ENCODE measurements at regions not wholly inside any gene's neighbourhood (a gene's known extent, or its start where the extent isn't known, plus 50 kb on each side); places are given as distances from the start of the nearest gene placed in this dataset.

GRCh38 chr12:93290391-93290790 lies 87.3 kb upstream of the NUDT4 start:
- POLR2A ChIA-PET (ENCODE audit: partially characterized antibody): no interaction called here
- Histone ChIP-seq H4K8ac (ENCODE audit: extremely low read depth, insufficient read depth, low read length) (no peak overlapping the region), H2BK5ac (ENCODE audit: low read depth, low read length) (no peak overlapping the region), H2BK12ac (ENCODE audit: low read depth, low read length) (no peak overlapping the region), H3K4me1 (replicated peaks in 1 of 4; ENCODE audit: control insufficient read depth in 3 of 4, insufficient read depth in 4 of 4, low read length in 3 of 4) (no peaks in the 10 kb centered on the region), H4K91ac (replicated peaks; ENCODE audit: insufficient read length, low read length) (no peak overlapping the region), H2AK5ac (ENCODE audit: low read depth, low read length) (no peak overlapping the region), H3K79me1 (ENCODE audit: low read depth, low read length) (no peaks in the 10 kb centered on the region), H4K20me1 (replicated peaks in 1 of 2; ENCODE audit: control insufficient read depth in 1 of 2, insufficient read depth in 2 of 2, low read length in 2 of 2) (no peaks in the 10 kb centered on the region), H3K9ac (replicated peaks in 1 of 4; ENCODE audit: extremely low read depth in 1 of 4, low read depth in 3 of 4, low read length in 3 of 4) (no peak overlapping the region), H3K27ac (ENCODE audit: low read depth, low read length) (no peak overlapping the region), H3K36me3 (ENCODE audit: control insufficient read depth in 2 of 4, insufficient read depth in 4 of 4, low read length in 3 of 4) (no peaks in the 10 kb centered on the region), H3K27me3 (replicated peaks in 1 of 4; ENCODE audit: control insufficient read depth in 3 of 4, extremely low read depth in 1 of 4, insufficient read depth in 3 of 4, low read length in 3 of 4) (no peaks in the 10 kb centered on the region), H2BK120ac (replicated peaks; ENCODE audit: low read depth, low read length) (no peak overlapping the region), H3K4ac (replicated peaks; ENCODE audit: insufficient read length, low read depth, low read length) (no peak overlapping the region), H3K9me3 (ENCODE audit: insufficient read depth in 2 of 2, low read depth in 1 of 2, low read length in 1 of 2) (no peaks in the 10 kb centered on the region), H2AFZ (ENCODE audit: low read length) (0 out of 2 replicates have a peak overlapping the region, but pooled peaks have one; percentile 14), H3K4me2 (ENCODE audit: insufficient read depth in 1 of 2, low read depth in 2 of 2, low read length in 2 of 2) (no peak overlapping the region), H2BK15ac (ENCODE audit: low read length) (no peak overlapping the region), H3K4me3 (ENCODE audit: extremely low read depth in 1 of 4, insufficient read depth in 2 of 4, low read depth in 3 of 4, low read length in 4 of 4) (no peak overlapping the region), H3K14ac (ENCODE audit: insufficient read length) (no peak overlapping the region), H3K23me2 (ENCODE audit: low read depth, low read length) (no peaks in the 10 kb centered on the region), H3K56ac (replicated peaks; ENCODE audit: insufficient read length, low read depth, low read length) (no peak overlapping the region), H3K79me2 (ENCODE audit: control insufficient read depth in 1 of 2, insufficient read depth in 2 of 2, low read length in 2 of 2) (no peaks in the 10 kb centered on the region), H2BK20ac (ENCODE audit: low read length) (no peak overlapping the region), H4K5ac (ENCODE audit: insufficient read length, low read depth, low read length) (no peak overlapping the region), H3K23ac (ENCODE audit: insufficient read length) (no peak overlapping the region), H3K18ac (ENCODE audit: extremely low read depth, low read length) (no peak overlapping the region; the same call in 1 of the 2 replicates)
- no peak for DNase-seq (ENCODE audit: low read depth in 1 of 2, low spot score in 2 of 2)
- FAIRE-seq: no peak
- WGBS, 2 experiments (ENCODE audit: extremely low coverage in 1 of 2, insufficient coverage in 1 of 2, insufficient read length in 1 of 2, insufficient replicate concordance in 2 of 2, low coverage in 1 of 2, low lambda C conversion rate in 2 of 2, missing lambda C conversion rate in 1 of 2): 77% methylated on average over 7 of the region's 7 CpGs; no CpG with 5 or more reads in 1 of the 2 experiments
- CTCF ChIA-PET (ENCODE audit: partially characterized antibody): no interaction called here
- TF ChIP-seq MAX (IDR thresholded peaks at IDR 0.05) (no peak), EP300 (IDR thresholded peaks at IDR 0.05; ENCODE audit: borderline replicate concordance in 1 of 2, low read depth in 2 of 2, low read length in 2 of 2) (no peak), HDAC6 (IDR thresholded peaks at IDR 0.05; ENCODE audit: low read depth, low read length) (no peak), SRF (IDR thresholded peaks at IDR 0.05; ENCODE audit: low read depth, low read length) (no peak), KDM1A (IDR thresholded peaks at IDR 0.05; ENCODE audit: borderline replicate concordance, low read length) (no peak), BACH1 (IDR thresholded peaks at IDR 0.05; ENCODE audit: low read length) (no peak), JUN (IDR thresholded peaks at IDR 0.05; ENCODE audit: low read depth, low read length) (no peak), KDM5A (IDR thresholded peaks at IDR 0.05; ENCODE audit: low read length) (no peak), SIX5 (IDR thresholded peaks at IDR 0.05; ENCODE audit: low read depth, low read length) (no peak), CHD2 (IDR thresholded peaks at IDR 0.05; ENCODE audit: low read length) (no peak), RFX5 (IDR thresholded peaks at IDR 0.05; ENCODE audit: borderline replicate concordance, low read depth, low read length) (no peak), ZNF274 (IDR thresholded peaks at IDR 0.05; ENCODE audit: borderline replicate concordance, extremely low read depth, low read length) (no peak), ATF2 (IDR thresholded peaks at IDR 0.05; ENCODE audit: low read length) (no peak)

All from H1 (cell line).